ENCODE measurements at regions not wholly inside any gene's neighbourhood (a gene's known extent, or its start where the extent isn't known, plus 50 kb on each side); places are given as distances from the start of the nearest gene placed in this dataset.

DNA sequence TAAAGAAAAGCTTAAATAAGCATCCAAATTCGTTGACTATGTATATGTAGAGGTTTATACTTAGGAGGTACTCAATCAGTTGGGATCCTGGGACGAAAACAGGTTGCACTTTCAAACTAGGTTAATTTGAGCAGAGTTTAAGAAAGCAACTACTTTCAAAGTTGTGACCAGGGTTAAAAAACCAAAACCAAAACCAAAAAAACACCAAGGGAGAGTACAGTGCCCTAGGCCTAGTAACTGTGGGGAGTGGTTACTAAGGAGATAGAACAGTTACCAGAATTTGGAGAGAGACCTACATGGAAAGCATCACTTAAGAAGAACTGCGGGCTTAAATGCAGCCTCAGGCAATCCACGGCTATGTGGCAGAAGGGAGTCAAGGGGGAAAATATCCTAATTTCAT lies 148.3 kb downstream of the JRKL start:
- Histone ChIP-seq H3K27ac (ENCODE audit: low read length in 2 of 2) (no peak overlapping the region), H3K4me2 (replicated peaks; ENCODE audit: low read depth, low read length, poor library complexity, severe bottlenecking) (no peak overlapping the region), H4K20me1 (ENCODE audit: control insufficient read depth, insufficient read depth, low read length, poor library complexity, severe bottlenecking) (no peaks in the 10 kb centered on the region), H3K4me1 (ENCODE audit: control insufficient read depth in 2 of 2, insufficient read depth in 2 of 2, low read length in 2 of 2) (no peaks in the 10 kb centered on the region), H3K79me2 (ENCODE audit: control insufficient read depth, insufficient read depth, low read length) (no peaks in the 10 kb centered on the region), H3K9ac (ENCODE audit: low read length) (no peak overlapping the region), H2AFZ (ENCODE audit: insufficient read depth, low read depth, low read length, poor library complexity, severe bottlenecking) (no peak overlapping the region), H3K36me3 (replicated peaks in 1 of 2; ENCODE audit: control extremely low read depth in 1 of 2, control insufficient read depth in 1 of 2, extremely low read depth in 1 of 2, insufficient read depth in 2 of 2, low read length in 1 of 2) (no peaks in the 10 kb centered on the region), H3K9me3 (ENCODE audit: control extremely low read depth in 1 of 3, control insufficient read depth in 2 of 3, insufficient read depth in 1 of 3, low read length in 2 of 3) (no peaks in the 10 kb centered on the region), H3K27me3 (replicated peaks in 1 of 4; ENCODE audit: control extremely low read depth in 1 of 4, control insufficient read depth in 3 of 4, insufficient read depth in 4 of 4, low read length in 3 of 4) (no peaks in the 10 kb centered on the region), H3K4me3 (ENCODE audit: control extremely low read depth in 1 of 5, extremely low read depth in 1 of 5, insufficient read depth in 1 of 5, low read depth in 2 of 5, low read length in 4 of 5) (no peak overlapping the region)
- ChIA-PET POLR2A (no interaction called here), CTCF (no interaction called here)
- Mint-ChIP-seq H3K9me3 (ENCODE audit: insufficient read depth) (peaks cover 7% of the 10 kb centered on the region), H3K27ac (no peak overlapping the region), H3K4me1 (no peaks in the 10 kb centered on the region), H3K27me3 (no peaks in the 10 kb centered on the region), H3K4me3 (no peak overlapping the region)
- no CpG with 5 or more reads among the region's 4 CpGs for WGBS (ENCODE audit: insufficient coverage)
- ATAC-seq (ENCODE audit: low read depth) = no peak
- DNase-seq = no peak
- intact Hi-C loops (cut with micrococcal nuclease) = no loop called here
- TF ChIP-seq, protein P1, sequence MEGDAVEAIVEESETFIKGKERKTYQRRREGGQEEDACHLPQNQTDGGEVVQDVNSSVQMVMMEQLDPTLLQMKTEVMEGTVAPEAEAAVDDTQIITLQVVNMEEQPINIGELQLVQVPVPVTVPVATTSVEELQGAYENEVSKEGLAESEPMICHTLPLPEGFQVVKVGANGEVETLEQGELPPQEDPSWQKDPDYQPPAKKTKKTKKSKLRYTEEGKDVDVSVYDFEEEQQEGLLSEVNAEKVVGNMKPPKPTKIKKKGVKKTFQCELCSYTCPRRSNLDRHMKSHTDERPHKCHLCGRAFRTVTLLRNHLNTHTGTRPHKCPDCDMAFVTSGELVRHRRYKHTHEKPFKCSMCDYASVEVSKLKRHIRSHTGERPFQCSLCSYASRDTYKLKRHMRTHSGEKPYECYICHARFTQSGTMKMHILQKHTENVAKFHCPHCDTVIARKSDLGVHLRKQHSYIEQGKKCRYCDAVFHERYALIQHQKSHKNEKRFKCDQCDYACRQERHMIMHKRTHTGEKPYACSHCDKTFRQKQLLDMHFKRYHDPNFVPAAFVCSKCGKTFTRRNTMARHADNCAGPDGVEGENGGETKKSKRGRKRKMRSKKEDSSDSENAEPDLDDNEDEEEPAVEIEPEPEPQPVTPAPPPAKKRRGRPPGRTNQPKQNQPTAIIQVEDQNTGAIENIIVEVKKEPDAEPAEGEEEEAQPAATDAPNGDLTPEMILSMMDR (IDR thresholded peaks at IDR 0.05) = no peak
- no peak for TF ChIP-seq EZH2 (IDR thresholded peaks at IDR 0.05; ENCODE audit: borderline replicate concordance, insufficient read depth, low read depth, low read length, poor library complexity, severe bottlenecking)

DNA sequence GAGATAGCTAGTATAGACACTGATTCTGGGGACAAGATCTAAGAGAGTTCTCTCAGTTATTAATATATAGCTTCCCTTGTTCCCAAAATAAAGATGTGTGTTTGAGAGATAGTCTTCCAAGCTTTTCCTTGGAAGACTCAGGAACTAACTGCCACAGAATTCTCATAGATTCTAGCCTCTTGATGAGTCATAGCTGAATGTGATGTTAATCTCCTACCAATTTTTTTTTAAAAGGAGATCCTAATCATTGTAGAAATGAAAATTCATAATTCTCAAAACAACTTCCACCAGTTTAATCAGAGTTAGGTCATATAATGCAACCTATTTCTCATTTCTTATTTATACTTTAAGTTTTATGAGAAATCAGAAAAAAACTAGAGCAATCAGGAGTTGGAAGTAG lies 148.8 kb downstream of the JRKL start:
- H3K4me2 ChIP-seq (replicated peaks; ENCODE audit: low read depth, low read length, poor library complexity, severe bottlenecking) = no peak overlapping the region
- no peak for TF ChIP-seq EZH2 (IDR thresholded peaks at IDR 0.05; ENCODE audit: borderline replicate concordance, insufficient read depth, low read depth, low read length, poor library complexity, severe bottlenecking)
- no peaks in the 10 kb centered on the region for H3K27me3 Mint-ChIP-seq
- H4K20me1 ChIP-seq (ENCODE audit: control insufficient read depth, insufficient read depth, low read length, poor library complexity, severe bottlenecking) = no peaks in the 10 kb centered on the region
- POLR2A ChIA-PET = no interaction called here
- H3K27ac Mint-ChIP-seq = no peak overlapping the region
- no peaks in the 10 kb centered on the region for H3K9me3 ChIP-seq (ENCODE audit: control extremely low read depth in 1 of 3, control insufficient read depth in 2 of 3, insufficient read depth in 1 of 3, low read length in 2 of 3)
- no peak overlapping the region for H3K9ac ChIP-seq (ENCODE audit: low read length)
- intact Hi-C loops (cut with micrococcal nuclease) = no loop called here
- CTCF ChIA-PET = no interaction called here
- no peak overlapping the region for H3K27ac ChIP-seq (ENCODE audit: low read length in 2 of 2)
- peaks cover 4% of the 10 kb centered on the region for H3K9me3 Mint-ChIP-seq (ENCODE audit: insufficient read depth)
- ATAC-seq (ENCODE audit: low read depth) (no peak), DNase-seq (no peak)
- H3K4me3 Mint-ChIP-seq = no peak overlapping the region
- no peaks in the 10 kb centered on the region for H3K36me3 ChIP-seq (replicated peaks in 1 of 2; ENCODE audit: control extremely low read depth in 1 of 2, control insufficient read depth in 1 of 2, extremely low read depth in 1 of 2, insufficient read depth in 2 of 2, low read length in 1 of 2)
- no peaks in the 10 kb centered on the region for H3K27me3 ChIP-seq (replicated peaks in 1 of 4; ENCODE audit: control extremely low read depth in 1 of 4, control insufficient read depth in 3 of 4, insufficient read depth in 4 of 4, low read length in 3 of 4)
- no peaks in the 10 kb centered on the region for H3K4me1 ChIP-seq (ENCODE audit: control insufficient read depth in 2 of 2, insufficient read depth in 2 of 2, low read length in 2 of 2)
- no peak overlapping the region for H2AFZ ChIP-seq (ENCODE audit: insufficient read depth, low read depth, low read length, poor library complexity, severe bottlenecking)
- no peaks in the 10 kb centered on the region for H3K4me1 Mint-ChIP-seq
- H3K4me3 ChIP-seq (ENCODE audit: control extremely low read depth in 1 of 5, extremely low read depth in 1 of 5, insufficient read depth in 1 of 5, low read depth in 2 of 5, low read length in 4 of 5) = no peak overlapping the region
- no peaks in the 10 kb centered on the region for H3K79me2 ChIP-seq (ENCODE audit: control insufficient read depth, insufficient read depth, low read length)
